ENCODE measurements at regions not wholly inside any gene's neighbourhood (a gene's known extent, or its start where the extent isn't known, plus 50 kb on each side); places are given as distances from the start of the nearest gene placed in this dataset.

GRCh38 chr4:114108869-114109268 lies 129.4 kb upstream of the ARSJ start:
- Histone ChIP-seq H3K4me3 (no peak overlapping the region), H3K4me1 (no peaks in the 10 kb centered on the region), H3K9me3 (no peaks in the 10 kb centered on the region), H3K27ac (no peak overlapping the region), H3K27me3 (no peaks in the 10 kb centered on the region), H3K36me3 (no peaks in the 10 kb centered on the region)
- DNase-seq = no peak
- TF ChIP-seq CTCF (IDR thresholded peaks at IDR 0.05) = no peak
- TF ChIP-seq POLR2A (IDR thresholded peaks at IDR 0.05) = no peak

GRCh38 chr4:114109776-114110175 lies 130.3 kb upstream of the ARSJ start:
- no peaks in the 10 kb centered on the region for H3K36me3 ChIP-seq
- H3K9me3 ChIP-seq = no peaks in the 10 kb centered on the region
- no peaks in the 10 kb centered on the region for H3K27me3 ChIP-seq
- no peak overlapping the region for H3K4me3 ChIP-seq
- TF ChIP-seq CTCF (IDR thresholded peaks at IDR 0.05) = no peak
- TF ChIP-seq POLR2A (IDR thresholded peaks at IDR 0.05) = no peak
- no peak overlapping the region for H3K27ac ChIP-seq
- no peak for DNase-seq
- no peaks in the 10 kb centered on the region for H3K4me1 ChIP-seq

DNA sequence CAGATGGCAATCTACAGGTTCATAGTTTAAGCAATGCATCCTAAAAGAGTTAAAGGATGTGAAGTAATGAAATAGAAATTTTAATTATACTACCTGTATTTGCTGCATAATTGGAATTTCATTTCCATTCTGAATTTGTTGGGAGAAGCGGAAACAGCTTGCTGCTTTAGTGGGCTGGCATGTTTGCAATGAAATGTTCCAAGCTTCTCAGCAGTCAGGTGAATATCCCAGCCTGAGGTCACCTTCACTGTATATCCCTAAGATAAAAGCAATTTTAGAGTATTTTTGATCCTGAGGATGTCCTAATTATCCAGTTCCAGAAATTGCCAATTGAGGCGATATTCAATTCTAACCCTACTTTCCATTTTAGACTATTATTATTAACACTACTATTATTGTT lies 136.1 kb upstream of the ARSJ start:
- no peak for TF ChIP-seq CTCF (IDR thresholded peaks at IDR 0.05)
- no peak for TF ChIP-seq POLR2A (IDR thresholded peaks at IDR 0.05)
- Histone ChIP-seq H3K27me3 (no peaks in the 10 kb centered on the region), H3K9me3 (no peaks in the 10 kb centered on the region), H3K27ac (no peak overlapping the region), H3K4me1 (no peaks in the 10 kb centered on the region), H3K36me3 (no peaks in the 10 kb centered on the region), H3K4me3 (no peak overlapping the region)
- DNase-seq = no peak

DNA sequence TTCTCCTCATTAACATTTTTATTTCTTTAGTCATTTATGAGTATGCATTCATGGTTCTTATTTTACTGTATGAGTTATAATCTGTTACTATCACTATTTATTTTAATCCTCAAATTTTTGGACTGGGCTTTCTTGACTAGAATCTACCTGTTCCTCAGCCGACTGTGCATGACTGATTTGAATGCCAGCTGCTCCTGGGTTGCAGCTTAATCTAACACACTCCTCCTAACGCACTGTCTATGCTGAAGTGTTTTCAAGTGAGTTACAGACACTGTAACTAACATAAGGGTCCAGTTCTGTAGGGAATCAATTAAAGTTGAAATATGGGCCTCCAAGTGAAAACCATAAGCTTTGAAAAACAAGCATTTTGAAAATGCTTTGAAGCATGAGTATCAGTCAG lies 137.4 kb upstream of the ARSJ start:
- Histone ChIP-seq H3K4me3 (no peak overlapping the region), H3K27me3 (no peaks in the 10 kb centered on the region), H3K9me3 (no peaks in the 10 kb centered on the region), H3K4me1 (no peaks in the 10 kb centered on the region), H3K27ac (no peak overlapping the region), H3K36me3 (no peaks in the 10 kb centered on the region)
- no peak for TF ChIP-seq POLR2A (IDR thresholded peaks at IDR 0.05)
- TF ChIP-seq CTCF (IDR thresholded peaks at IDR 0.05) = no peak
- DNase-seq = no peak

- no peaks in the 10 kb centered on the region for H3K36me3 ChIP-seq
- H3K9me3 ChIP-seq = no peaks in the 10 kb centered on the region
- no peak for DNase-seq
- H3K27ac ChIP-seq = no peak overlapping the region
- no peak overlapping the region for H3K4me3 ChIP-seq
- H3K27me3 ChIP-seq = no peaks in the 10 kb centered on the region
- TF ChIP-seq POLR2A (IDR thresholded peaks at IDR 0.05) (no peak), CTCF (IDR thresholded peaks at IDR 0.05) (no peak)
- H3K4me1 ChIP-seq = no peaks in the 10 kb centered on the region
Observed at GRCh38 chr4:114121221-114121620, 141.8 kb upstream of the ARSJ start.

- Histone ChIP-seq H3K27me3 (no peaks in the 10 kb centered on the region), H3K4me3 (no peak overlapping the region), H3K27ac (no peak overlapping the region), H3K36me3 (no peaks in the 10 kb centered on the region), H3K9me3 (no peaks in the 10 kb centered on the region), H3K4me1 (no peaks in the 10 kb centered on the region)
- TF ChIP-seq POLR2A (IDR thresholded peaks at IDR 0.05) (no peak), CTCF (IDR thresholded peaks at IDR 0.05) (no peak)
- DNase-seq = no peak
Observed at GRCh38 chr4:114132199-114132598, 152.8 kb upstream of the ARSJ start.
